B cell (primary cell): ENCODE measurements at regions not wholly inside any gene's neighbourhood (a gene's known extent, or its start where the extent isn't known, plus 50 kb on each side); places are given as distances from the start of the nearest gene placed in this dataset.

ENCODE experiments used
- ATAC-seq: fragments of 200-7000 bp; cut with Tn5 transposase; one replicate; pipeline ENCODE4 v1.10.0; 2021; ENCODE audit warnings: low read depth, mild to moderate bottlenecking, moderate number of reproducible peaks, moderate library complexity
- CTCF ChIA-PET: fragments of 350-600 bp; sonication (Branson Sonifier 250); formaldehyde crosslinking; loops from one replicate; lab custom pipeline; 2021; ENCODE audit warnings: antibody characterized with exemption, inconsistent platforms; lab: Charles Lee
- POLR2A ChIA-PET: fragments of 350-600 bp; sonication (Branson Sonifier 250); formaldehyde crosslinking; loops from one replicate; lab custom pipeline; 2021; ENCODE audit warnings: antibody characterized with exemption; lab: Charles Lee
- DNase-seq: peaks from one replicate; pipeline ENCODE4 v3.0.0; 2013
- H2AFZ ChIP-seq: 2 replicates; pipeline ENCODE4 v1.6.1; 2012; ENCODE audit warnings: mild to moderate bottlenecking, low read depth, low read length; ENCODE audit not compliant: insufficient read depth, poor library complexity, severe bottlenecking
- H3K27ac ChIP-seq, 2 donors: 1 replicate in 1 of 2; 2 replicates in 1 of 2; pipeline ENCODE4 v1.5.1; 2012 to 2013; ENCODE audit warnings: low read length in 2 of 2, mild to moderate bottlenecking in 2 of 2, moderate library complexity in 1 of 2
- H3K27me3 ChIP-seq, 4 experiments: fragments of 200-600 bp in 1 of 4; sonication (generic) in 1 of 4; replicated peaks in 1 of 4; 1 replicate in 2 of 4; 2 replicates in 2 of 4; pipeline versions ENCODE4 v1.6.1 to v1.7.0; 2013 to 2016; ENCODE audit warnings: low read length in 3 of 4, mild to moderate bottlenecking in 2 of 4, mixed read lengths in 1 of 4, moderate library complexity in 1 of 4; ENCODE audit not compliant: insufficient read depth in 4 of 4, control insufficient read depth in 3 of 4; ENCODE audit errors: control extremely low read depth in 1 of 4
- H3K36me3 ChIP-seq, 2 experiments: replicated peaks in 1 of 2; 1 replicate in 1 of 2; 2 replicates in 1 of 2; pipeline versions ENCODE4 v1.6.1 to v1.7.1; 2013; ENCODE audit warnings: low read length in 1 of 2; ENCODE audit not compliant: insufficient read depth in 2 of 2, control insufficient read depth in 1 of 2; ENCODE audit errors: control extremely low read depth in 1 of 2, extremely low read depth in 1 of 2
- H3K4me1 ChIP-seq, 2 donors: fragments of 200-600 bp in 1 of 2; sonication (generic) in 1 of 2; 1 replicate in 1 of 2; 2 replicates in 1 of 2; pipeline versions ENCODE4 v1.5.1 to v1.6.1; 2013 to 2017; ENCODE audit warnings: low read length in 2 of 2; ENCODE audit not compliant: control insufficient read depth in 2 of 2, insufficient read depth in 2 of 2
- H3K4me2 ChIP-seq: replicated peaks from 2 replicates; pipeline ENCODE3; 2012; ENCODE audit warnings: mild to moderate bottlenecking, low read depth, low read length; ENCODE audit not compliant: poor library complexity, severe bottlenecking
- H3K4me3 ChIP-seq, 5 experiments: fragments of 200-600 bp in 1 of 5; sonication (generic) in 1 of 5; 1 replicate in 3 of 5; 2 replicates in 2 of 5; pipeline versions ENCODE4 v1.5.1 to v1.7.0; 2011 to 2016; ENCODE audit warnings: low read length in 4 of 5, mild to moderate bottlenecking in 4 of 5, low read depth in 2 of 5, control low read depth in 1 of 5, moderate library complexity in 1 of 5; ENCODE audit not compliant: insufficient read depth in 1 of 5; ENCODE audit errors: control extremely low read depth in 1 of 5, extremely low read depth in 1 of 5
- H3K79me2 ChIP-seq: fragments of 200-600 bp; sonication (generic); one replicate; pipeline ENCODE4 v1.6.0; 2016; ENCODE audit warnings: low read length; ENCODE audit not compliant: control insufficient read depth, insufficient read depth
- H3K9ac ChIP-seq: fragments of 200-600 bp; sonication (generic); 2 replicates; pipeline ENCODE4 v1.6.1; 2017; ENCODE audit warnings: mild to moderate bottlenecking, low read length, moderate library complexity
- H3K9me3 ChIP-seq, 3 donors: one replicate each; pipeline versions ENCODE4 v1.6.1 to v1.7.1; 2013; ENCODE audit warnings: low read length in 2 of 3; ENCODE audit not compliant: control insufficient read depth in 2 of 3, insufficient read depth in 1 of 3; ENCODE audit errors: control extremely low read depth in 1 of 3
- H4K20me1 ChIP-seq: 2 replicates; pipeline ENCODE4 v1.6.0; 2012; ENCODE audit warnings: mild to moderate bottlenecking, low read length; ENCODE audit not compliant: insufficient read depth, control insufficient read depth, poor library complexity, severe bottlenecking
- H3K27ac Mint-ChIP-seq: one replicate; pipeline ENCODE4 v1.8.0; 2021; ENCODE audit warnings: mixed read lengths
- H3K27me3 Mint-ChIP-seq: one replicate; pipeline ENCODE4 v1.8.0; 2021; ENCODE audit warnings: mixed read lengths
- H3K4me1 Mint-ChIP-seq: one replicate; pipeline ENCODE4 v1.8.0; 2021; ENCODE audit warnings: mixed read lengths
- H3K4me3 Mint-ChIP-seq: one replicate; pipeline ENCODE4 v1.8.0; 2021; ENCODE audit warnings: mixed read lengths
- H3K9me3 Mint-ChIP-seq: one replicate; pipeline ENCODE4 v1.8.0; 2022; ENCODE audit warnings: mixed read lengths; ENCODE audit not compliant: insufficient read depth
- CTCF ChIP-seq: fragments of 200-600 bp; IDR thresholded peaks from one replicate; pipeline ENCODE4 v1.8.0; 2022; ENCODE audit warnings: antibody characterized with exemption, mild to moderate bottlenecking
- EZH2 ChIP-seq: IDR thresholded peaks from 2 replicates; pipeline ENCODE4 v1.6.1; 2012; ENCODE audit warnings: borderline replicate concordance, low read depth, mild to moderate bottlenecking, moderate library complexity, low read length; ENCODE audit not compliant: insufficient read depth, poor library complexity, severe bottlenecking
- WGBS: methylation state at CpG from one replicate; pipeline ENCODE4 v1.1.5; 2013; ENCODE audit warnings: missing lambda C conversion rate; ENCODE audit not compliant: insufficient coverage; 5-methylcytosine and 5-hydroxymethylcytosine counted together
- intact Hi-C: fragments of 100-400 bp; cut with micrococcal nuclease; formaldehyde crosslinking; loops from one replicate; pipeline ENCODE4 v1.10.0; 2022

GRCh38 chr18:47558110-47558750 lies 306.8 kb upstream of the SKOR2 start:
- Histone ChIP-seq H3K4me1 (no peaks in the 10 kb centered on the region), H3K36me3 (no peaks in the 10 kb centered on the region), H2AFZ (no peak overlapping the region), H3K27ac (no peak overlapping the region), H3K4me3 (no peak overlapping the region), H3K9ac (no peak overlapping the region), H3K27me3 (peaks cover 0 to 26% (median 1%) of the 10 kb centered on the region in 4 experiments), H3K79me2 (no peaks in the 10 kb centered on the region), H4K20me1 (no peaks in the 10 kb centered on the region), H3K4me2 (no peak overlapping the region), H3K9me3 (peaks cover 0 to 3% (median 0%) of the 10 kb centered on the region in 3 donors)
- Mint-ChIP-seq H3K4me3 (no peak overlapping the region), H3K4me1 (peaks cover 6% of the 10 kb centered on the region), H3K9me3 (no peaks in the 10 kb centered on the region), H3K27me3 (peaks cover 27% of the 10 kb centered on the region), H3K27ac (no peak overlapping the region)
- WGBS = 80% methylated on average over 1 of the region's 4 CpGs
- no peak for DNase-seq
- intact Hi-C loops = no loop called here
- no peak for ATAC-seq
- ChIA-PET CTCF (no interaction called here), POLR2A (no interaction called here)
- TF ChIP-seq CTCF (no peak), EZH2 (no peak)

GRCh38 chr18:47557160-47557559 lies 305.7 kb upstream of the SKOR2 start:
- Histone ChIP-seq H3K4me1 (no peaks in the 10 kb centered on the region), H4K20me1 (no peaks in the 10 kb centered on the region), H3K4me3 (no peak overlapping the region), H3K4me2 (no peak overlapping the region), H3K79me2 (no peaks in the 10 kb centered on the region), H3K9me3 (no peaks in the 10 kb centered on the region), H3K27me3 (peaks cover 0 to 16% (median 1%) of the 10 kb centered on the region in 4 experiments), H3K9ac (no peak overlapping the region), H2AFZ (no peak overlapping the region), H3K27ac (no peak overlapping the region), H3K36me3 (no peaks in the 10 kb centered on the region)
- peaks cover 6% of the 10 kb centered on the region for H3K4me1 Mint-ChIP-seq
- ChIA-PET POLR2A (no interaction called here), CTCF (no interaction called here)
- ATAC-seq (no peak), DNase-seq (no peak)
- WGBS = 91% methylated on average over 7 of the region's 7 CpGs
- H3K4me3 Mint-ChIP-seq = no peak overlapping the region
- no peak overlapping the region for H3K27ac Mint-ChIP-seq
- no peaks in the 10 kb centered on the region for H3K9me3 Mint-ChIP-seq
- TF ChIP-seq EZH2 (no peak), CTCF (no peak)
- peaks cover 22% of the 10 kb centered on the region for H3K27me3 Mint-ChIP-seq
- intact Hi-C loops = no loop called here
